ENCODE measurements at regions not wholly inside any gene's neighbourhood (a gene's known extent, or its start where the extent isn't known, plus 50 kb on each side); places are given as distances from the start of the nearest gene placed in this dataset.

- TF ChIP-seq CTCF (IDR thresholded peaks at IDR 0.05): peak in 10 of 12 donors; percentile 9 to 60 (median 26)
- TF ChIP-seq POLR2A (IDR thresholded peaks at IDR 0.05): no peak
These were observed 128.7 kb upstream of the ZFHX3 start for GRCh38 chr16:73176577-73177013.
